A673 (cell line): ENCODE measurements at regions not wholly inside any gene's neighbourhood (a gene's known extent, or its start where the extent isn't known, plus 50 kb on each side); places are given as distances from the start of the nearest gene placed in this dataset.

Experiments
- CTCF ChIP-seq: fragments of 300-800, 200-600 bp; sonication (generic); conservative IDR thresholded peaks from 2 replicates; pipeline ENCODE4 v1.5.1; 2017; ENCODE audit warnings: low read depth, mild to moderate bottlenecking, antibody characterized with exemption, low read length, moderate library complexity, mixed read lengths
- EZH2 ChIP-seq: fragments of 200-600 bp; sonication (generic); IDR thresholded peaks from 2 replicates; pipeline ENCODE4 v1.6.1; 2017; ENCODE audit warnings: borderline replicate concordance, low read depth, mild to moderate bottlenecking, mixed read lengths, antibody characterized with exemption, low read length; ENCODE audit not compliant: poor library complexity, severe bottlenecking

- TF ChIP-seq CTCF (no peak), EZH2 (no peak)
Measured at GRCh38 chr12:13436182-13436581, 239.7 kb downstream of the EMP1 start.
